ENCODE measurements at regions not wholly inside any gene's neighbourhood (a gene's known extent, or its start where the extent isn't known, plus 50 kb on each side); places are given as distances from the start of the nearest gene placed in this dataset.

- TF ChIP-seq POLR2AphosphoS5 (IDR thresholded peaks at IDR 0.05; ENCODE audit: low read depth, low read length) (no peak), TAF1 (IDR thresholded peaks at IDR 0.05; ENCODE audit: borderline replicate concordance, low read depth, low read length) (no peak), POLR2A (IDR thresholded peaks at IDR 0.05; ENCODE audit: low read depth, low read length) (no peak)
Measured at GRCh38 chr5:116738239-116738614, 163.6 kb upstream of the SEMA6A start.

Data from GM12892 (cell line).